ENCODE measurements at regions not wholly inside any gene's neighbourhood (a gene's known extent, or its start where the extent isn't known, plus 50 kb on each side); places are given as distances from the start of the nearest gene placed in this dataset.

- no peaks in the 10 kb centered on the region for H3K4me1 ChIP-seq
- no peak for TF ChIP-seq POLR2A (IDR thresholded peaks at IDR 0.05)
- TF ChIP-seq, protein P1, sequence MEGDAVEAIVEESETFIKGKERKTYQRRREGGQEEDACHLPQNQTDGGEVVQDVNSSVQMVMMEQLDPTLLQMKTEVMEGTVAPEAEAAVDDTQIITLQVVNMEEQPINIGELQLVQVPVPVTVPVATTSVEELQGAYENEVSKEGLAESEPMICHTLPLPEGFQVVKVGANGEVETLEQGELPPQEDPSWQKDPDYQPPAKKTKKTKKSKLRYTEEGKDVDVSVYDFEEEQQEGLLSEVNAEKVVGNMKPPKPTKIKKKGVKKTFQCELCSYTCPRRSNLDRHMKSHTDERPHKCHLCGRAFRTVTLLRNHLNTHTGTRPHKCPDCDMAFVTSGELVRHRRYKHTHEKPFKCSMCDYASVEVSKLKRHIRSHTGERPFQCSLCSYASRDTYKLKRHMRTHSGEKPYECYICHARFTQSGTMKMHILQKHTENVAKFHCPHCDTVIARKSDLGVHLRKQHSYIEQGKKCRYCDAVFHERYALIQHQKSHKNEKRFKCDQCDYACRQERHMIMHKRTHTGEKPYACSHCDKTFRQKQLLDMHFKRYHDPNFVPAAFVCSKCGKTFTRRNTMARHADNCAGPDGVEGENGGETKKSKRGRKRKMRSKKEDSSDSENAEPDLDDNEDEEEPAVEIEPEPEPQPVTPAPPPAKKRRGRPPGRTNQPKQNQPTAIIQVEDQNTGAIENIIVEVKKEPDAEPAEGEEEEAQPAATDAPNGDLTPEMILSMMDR (IDR thresholded peaks at IDR 0.05): no peak
- peaks cover 0 to 25% (median 0%) of the 10 kb centered on the region in 9 donors for H3K27me3 ChIP-seq
- no peaks in the 10 kb centered on the region for H3K36me3 ChIP-seq
- H3K27ac ChIP-seq: no peak overlapping the region
- intact Hi-C loops (cut with DNase I): no loop called here
- DNase-seq (no peak), ATAC-seq (no peak)
- no peaks in the 10 kb centered on the region for H3K9me3 ChIP-seq
- H3K4me3 ChIP-seq: no peak overlapping the region
- WGBS, 4 donors: 66 to 68% (median 66%) methylated on average over 6 to 7 of the region's 7 CpGs
These were observed 417.6 kb downstream of the GLRX3 start for GRCh38 chr10:130553826-130554225.

DNA sequence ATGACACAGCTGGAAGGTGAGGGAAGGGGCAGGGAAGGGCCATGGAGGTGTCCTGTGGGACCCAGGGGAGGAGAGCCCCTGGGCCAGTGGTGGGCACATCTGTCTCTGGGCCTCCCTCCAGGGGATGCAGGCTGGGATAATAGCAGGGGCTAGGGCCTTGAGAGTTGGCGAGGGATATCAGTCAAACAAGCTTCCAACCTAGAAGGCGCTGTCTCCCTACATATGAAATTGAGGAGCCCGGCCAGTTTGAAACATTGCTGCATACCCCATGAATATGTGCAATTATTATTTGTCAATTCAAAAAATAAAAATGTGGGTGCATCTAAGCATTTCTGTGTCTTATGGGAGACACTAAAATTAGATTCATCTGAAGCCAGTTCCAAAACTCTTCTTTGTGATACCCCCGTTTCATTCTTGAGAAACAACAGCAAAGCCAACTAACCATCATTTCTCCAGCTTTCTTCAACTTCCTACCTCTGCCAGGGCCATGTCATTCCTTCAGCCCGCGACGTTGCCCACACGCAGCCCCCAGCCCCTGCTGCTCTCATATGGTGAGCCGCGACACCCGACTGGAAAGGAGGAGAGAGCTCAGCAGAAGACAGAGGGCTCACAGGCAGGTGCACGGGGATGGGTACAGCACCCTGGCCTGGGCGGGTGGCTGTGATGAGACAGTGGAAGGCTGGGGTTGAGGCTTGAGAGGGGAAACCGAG lies 418.7 kb downstream of the GLRX3 start:
- WGBS, 4 donors: 81 to 88% (median 84%) methylated on average over 14 of the region's 14 CpGs
- Histone ChIP-seq H3K4me1 (no peaks in the 10 kb centered on the region), H3K9me3 (no peaks in the 10 kb centered on the region), H3K27ac (no peak overlapping the region), H3K36me3 (no peaks in the 10 kb centered on the region), H3K4me3 (no peak overlapping the region), H3K27me3 (peaks cover 0 to 20% (median 0%) of the 10 kb centered on the region in 9 donors)
- DNase-seq: no peak
- intact Hi-C loops (cut with DNase I): no loop called here
- peak in 1 of 4 donors; percentile 24 for ATAC-seq
- TF ChIP-seq, protein P1 (IDR thresholded peaks at IDR 0.05): no peak

- ATAC-seq (no peak), DNase-seq (no peak)
- H3K27me3 ChIP-seq: peaks cover 0 to 24% (median 0%) of the 10 kb centered on the region in 9 donors
- H3K4me1 ChIP-seq: no peaks in the 10 kb centered on the region
- WGBS, 4 donors: 80 to 83% (median 81%) methylated on average over 7 of the region's 7 CpGs
- no peaks in the 10 kb centered on the region for H3K36me3 ChIP-seq
- H3K27ac ChIP-seq: no peak overlapping the region
- intact Hi-C loops (cut with DNase I): no loop called here
- H3K9me3 ChIP-seq: no peaks in the 10 kb centered on the region
- TF ChIP-seq, protein P1 (IDR thresholded peaks at IDR 0.05): no peak
- TF ChIP-seq POLR2A (IDR thresholded peaks at IDR 0.05): no peak
- H3K4me3 ChIP-seq: no peak overlapping the region
These were observed 419.2 kb downstream of the GLRX3 start for GRCh38 chr10:130555411-130555750.

DNA sequence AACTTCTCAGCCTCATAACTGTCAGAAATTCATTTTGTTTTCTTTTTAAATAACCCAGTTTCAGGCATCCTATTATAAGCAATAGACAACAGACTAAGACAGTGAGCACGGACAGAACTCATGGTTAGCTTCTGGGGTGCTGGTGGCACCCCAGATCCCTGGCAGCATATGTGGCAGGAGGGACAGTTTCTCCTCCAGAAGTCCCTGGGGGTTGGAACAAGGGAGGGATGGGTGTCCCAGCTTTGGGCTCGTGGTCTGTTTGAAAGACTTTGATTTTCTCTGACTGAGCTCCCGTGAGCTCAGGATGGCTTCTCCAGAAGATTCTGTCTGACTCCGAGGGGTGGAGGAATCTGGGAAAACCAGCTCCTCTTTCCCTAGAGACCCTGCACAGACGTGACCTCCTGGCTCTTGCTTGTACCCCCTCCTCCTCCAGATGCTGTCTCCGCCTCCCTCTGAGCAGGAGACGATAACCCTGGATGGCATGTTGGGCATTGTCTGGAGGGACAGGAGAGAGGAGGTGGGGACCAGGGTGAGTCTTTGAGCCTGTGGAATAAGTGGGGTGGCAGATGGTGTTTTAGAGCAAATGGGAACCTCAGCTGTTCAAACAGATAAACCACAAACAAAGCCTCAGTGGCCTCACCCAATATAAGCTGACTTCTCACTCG lies 421.1 kb downstream of the GLRX3 start:
- no peaks in the 10 kb centered on the region for H3K36me3 ChIP-seq
- TF ChIP-seq, protein P1 (IDR thresholded peaks at IDR 0.05): no peak
- TF ChIP-seq POLR2A (IDR thresholded peaks at IDR 0.05): no peak
- intact Hi-C loops (cut with DNase I): no loop called here
- 55 to 66% (median 61%) methylated on average over 6 to 8 of the region's 8 CpGs for WGBS, 4 donors
- no peak overlapping the region for H3K27ac ChIP-seq
- H3K4me3 ChIP-seq: no peak overlapping the region
- no peaks in the 10 kb centered on the region for H3K4me1 ChIP-seq
- no peak for ATAC-seq
- no peak for DNase-seq
- no peaks in the 10 kb centered on the region for H3K9me3 ChIP-seq
- H3K27me3 ChIP-seq: peaks cover 0 to 27% (median 0%) of the 10 kb centered on the region in 9 donors
